IMR-90 (cell line): ENCODE measurements at regions not wholly inside any gene's neighbourhood (a gene's known extent, or its start where the extent isn't known, plus 50 kb on each side); places are given as distances from the start of the nearest gene placed in this dataset.

Experiments
- ATAC-seq: fragments of 200-7000 bp; cut with Tn5 transposase; 2 replicates; pipeline ENCODE4 v1.9.1; 2020; ENCODE audit warnings: low read depth, mild to moderate bottlenecking, moderate library complexity
- BruUV-seq: library from RNA; stranded (reverse); fragments of 400-500 nt; replicated peaks from 2 replicates; lab custom pipeline; 2021; lab: Mats Ljungman, UMichigan
- CTCF ChIA-PET: fragments of 300-600 bp; formaldehyde crosslinking; extraction: SDS; loops from one replicate; lab custom pipeline; 2021; ENCODE audit warnings: antibody characterized with exemption; lab: Yijun Ruan, JAX
- POLR2A ChIA-PET: fragments of 300-600 bp; sonication (Branson Sonifier 250); formaldehyde crosslinking; loops from one replicate; lab custom pipeline; 2022; ENCODE audit warnings: antibody characterized with exemption; ENCODE audit not compliant: unreplicated experiment; lab: Charles Lee
- DNase-seq: peaks from one replicate; pipeline ENCODE4 v3.0.0; 2013
- H2AFZ ChIP-seq: replicated peaks from 2 replicates; pipeline ENCODE3; 2013; ENCODE audit warnings: low read length, mild to moderate bottlenecking; ENCODE audit not compliant: poor library complexity
- H2AK5ac ChIP-seq: 2 replicates; pipeline ENCODE4 v1.6.1; 2013; ENCODE audit warnings: low read depth, low read length, inconsistent platforms
- H2AK9ac ChIP-seq: replicated peaks from 2 replicates; pipeline ENCODE3; 2013; ENCODE audit warnings: mild to moderate bottlenecking, low read depth, low read length, moderate library complexity; ENCODE audit not compliant: poor library complexity
- H2BK120ac ChIP-seq: 2 replicates; pipeline ENCODE4 v1.6.1; 2013; ENCODE audit warnings: low read depth, low read length, inconsistent platforms
- H2BK15ac ChIP-seq: 3 replicates; pipeline ENCODE4 v1.6.1; 2013; ENCODE audit warnings: low read depth, low read length, inconsistent platforms
- H2BK20ac ChIP-seq: 2 replicates; pipeline ENCODE4 v1.6.1; 2013; ENCODE audit warnings: low read depth, mild to moderate bottlenecking, inconsistent platforms, low read length, moderate library complexity
- H2BK5ac ChIP-seq: 2 replicates; pipeline ENCODE4 v1.6.1; 2013; ENCODE audit warnings: mild to moderate bottlenecking, low read depth, low read length, inconsistent platforms; ENCODE audit not compliant: poor library complexity, severe bottlenecking
- H3K14ac ChIP-seq: replicated peaks from 2 replicates; pipeline ENCODE4 v1.6.1; 2013; ENCODE audit warnings: low read depth, low read length, inconsistent platforms
- H3K18ac ChIP-seq: 2 replicates; pipeline ENCODE4 v1.6.1; 2013; ENCODE audit warnings: low read depth, low read length, control low read depth
- H3K23ac ChIP-seq: 2 replicates; pipeline ENCODE4 v1.6.1; 2013; ENCODE audit warnings: low read depth, low read length, inconsistent platforms
- H3K27ac ChIP-seq: 2 replicates; pipeline ENCODE4 v1.5.1; 2013; ENCODE audit warnings: mild to moderate bottlenecking, control low read depth, low read length; ENCODE audit not compliant: insufficient read depth
- H3K27me3 ChIP-seq: 2 replicates; pipeline ENCODE4 v1.6.1; 2013; ENCODE audit warnings: low read length; ENCODE audit not compliant: control insufficient read depth, insufficient read depth
- H3K36me3 ChIP-seq: 2 replicates; pipeline ENCODE4 v1.6.1; 2013; ENCODE audit warnings: low read length, mixed read lengths; ENCODE audit not compliant: control insufficient read depth, insufficient read depth
- H3K4ac ChIP-seq: 2 replicates; pipeline ENCODE4 v1.6.1; 2013; ENCODE audit warnings: low read depth, low read length, inconsistent platforms
- H3K4me1 ChIP-seq: 2 replicates; pipeline ENCODE4 v1.6.1; 2013; ENCODE audit warnings: low read length, mixed read lengths; ENCODE audit not compliant: control insufficient read depth, insufficient read depth
- H3K4me2 ChIP-seq: 2 replicates; pipeline ENCODE4 v1.6.1; 2013; ENCODE audit warnings: low read depth, mild to moderate bottlenecking, control low read depth, low read length, moderate library complexity
- H3K4me3 ChIP-seq: 2 replicates; pipeline ENCODE4 v1.5.1; 2013; ENCODE audit warnings: low read depth, mild to moderate bottlenecking, control low read depth, low read length, moderate library complexity; ENCODE audit not compliant: insufficient read depth
- H3K56ac ChIP-seq: 2 replicates; pipeline ENCODE4 v1.6.1; 2013; ENCODE audit warnings: low read length, inconsistent platforms; ENCODE audit not compliant: insufficient read depth; ENCODE audit errors: extremely low read depth
- H3K79me1 ChIP-seq, 2 experiments: 2 replicates each; pipeline ENCODE4 v1.6.1; 2013; ENCODE audit warnings: low read length in 2 of 2, inconsistent platforms in 1 of 2, low read depth in 1 of 2
- H3K9ac ChIP-seq: 2 replicates; pipeline ENCODE4 v1.6.1; 2013; ENCODE audit warnings: low read depth, low read length, control low read depth
- H3K9me1 ChIP-seq: 2 replicates; pipeline ENCODE4 v1.6.1; 2013; ENCODE audit warnings: low read length, inconsistent platforms; ENCODE audit not compliant: insufficient read depth
- H3K9me3 ChIP-seq: 2 replicates; pipeline ENCODE4 v1.6.1; 2013; ENCODE audit warnings: low read length; ENCODE audit not compliant: control insufficient read depth, insufficient read depth
- H4K20me1 ChIP-seq: 2 replicates; pipeline ENCODE4 v1.6.1; 2013; ENCODE audit warnings: low read length, inconsistent platforms; ENCODE audit not compliant: insufficient read depth
- H4K5ac ChIP-seq: 2 replicates; pipeline ENCODE4 v1.6.1; 2013; ENCODE audit warnings: mild to moderate bottlenecking, low read depth, low read length, control low read depth
- H4K8ac ChIP-seq, 2 experiments: 2 replicates each; pipeline ENCODE4 v1.6.1; 2013; ENCODE audit warnings: low read depth in 2 of 2, low read length in 2 of 2, control low read depth in 1 of 2, inconsistent platforms in 1 of 2
- H4K91ac ChIP-seq: 2 replicates; pipeline ENCODE4 v1.6.1; 2013; ENCODE audit warnings: low read depth, low read length, inconsistent platforms; ENCODE audit not compliant: insufficient read depth
- CEBPB ChIP-seq: IDR thresholded peaks from 2 replicates; pipeline ENCODE4 v1.6.1; 2012; ENCODE audit warnings: low read depth, low read length, improper control_type of control experiment
- CHD1 ChIP-seq: IDR thresholded peaks from 2 replicates; pipeline ENCODE4 v1.6.1; 2012; ENCODE audit warnings: low read depth, low read length, improper control_type of control experiment
- CTCF ChIP-seq: conservative IDR thresholded peaks from 2 replicates; pipeline ENCODE4 v1.5.1; 2012; ENCODE audit warnings: mild to moderate bottlenecking, low read depth, low read length, improper control_type of control experiment
- FOS ChIP-seq: fragments of 150-350 bp; IDR thresholded peaks from 2 replicates; pipeline ENCODE4 v1.6.1; 2016; ENCODE audit warnings: low read depth, low read length
- MAZ ChIP-seq: IDR thresholded peaks from 2 replicates; pipeline ENCODE4 v1.6.1; 2012; ENCODE audit warnings: low read depth, mild to moderate bottlenecking, low read length, improper control_type of control experiment, moderate library complexity, borderline replicate concordance
- MXI1 ChIP-seq: IDR thresholded peaks from 2 replicates; pipeline ENCODE4 v1.6.1; 2012; ENCODE audit warnings: low read depth, mild to moderate bottlenecking, low read length, moderate library complexity, borderline replicate concordance
- POLR2A ChIP-seq: IDR thresholded peaks from 2 replicates; pipeline ENCODE4 v1.6.1; 2012; ENCODE audit warnings: mild to moderate bottlenecking, low read depth, low read length
- RAD21 ChIP-seq: IDR thresholded peaks from 2 replicates; pipeline ENCODE4 v1.6.1; 2012; ENCODE audit warnings: low read length, improper control_type of control experiment
- RCOR1 ChIP-seq: IDR thresholded peaks from 2 replicates; pipeline ENCODE4 v1.6.1; 2012; ENCODE audit warnings: mild to moderate bottlenecking, low read length, improper control_type of control experiment; ENCODE audit not compliant: insufficient replicate concordance
- RFX5 ChIP-seq: IDR thresholded peaks from 2 replicates; pipeline ENCODE4 v1.8.0; 2012; ENCODE audit warnings: low read depth, mild to moderate bottlenecking, low read length, moderate library complexity
- SMC3 ChIP-seq: fragments of 150-350 bp; IDR thresholded peaks from 2 replicates; pipeline ENCODE4 v1.6.1; 2016; ENCODE audit warnings: low read depth, mild to moderate bottlenecking, antibody characterized with exemption, low read length, moderate library complexity
- WGBS, 2 experiments: methylation state at CpG; one replicate each; pipeline versions ENCODE4 v1.1.5 to v1.1.7; 2013; ENCODE audit warnings: missing lambda C conversion rate in 2 of 2; ENCODE audit not compliant: insufficient read length in 1 of 2; ENCODE audit errors: extremely low coverage in 2 of 2; 5-methylcytosine and 5-hydroxymethylcytosine counted together
- dilution Hi-C: fragments of 300-500 bp; cut with HindIII; formaldehyde crosslinking; loops from one replicate; pipeline ENCODE4 v1.14.3; 2018; ENCODE audit warnings: low sequenced_read_pairs; ENCODE audit not compliant: unreplicated experiment
- in situ Hi-C: fragments of 300-500 bp; cut with MboI; formaldehyde crosslinking; loops from 3 replicates; pipeline ENCODE4 v1.14.3; 2019; ENCODE audit warnings: low sequenced_read_pairs, inconsistent platforms, mixed read lengths
- intact Hi-C: fragments of 100-400 bp; cut with micrococcal nuclease; formaldehyde crosslinking; loops from 2 replicates; pipeline ENCODE4 v1.10.0; 2022
- TF ChIP-seq, protein P1 (sequence below): fragments of 150-350 bp; IDR thresholded peaks from 2 replicates; pipeline ENCODE4 v1.6.1; 2017; ENCODE audit warnings: mild to moderate bottlenecking, antibody characterized with exemption, low read length, low read depth
- TF ChIP-seq, protein P2 (sequence below): fragments of 150-350 bp; IDR thresholded peaks from 2 replicates; pipeline ENCODE4 v1.6.1; 2016; ENCODE audit warnings: low read depth, mild to moderate bottlenecking, low read length, moderate library complexity, borderline replicate concordance

- no peak overlapping the region for H2AK5ac ChIP-seq
- no peak overlapping the region for H2BK15ac ChIP-seq
- no peak overlapping the region for H4K91ac ChIP-seq
- no peak overlapping the region for H3K23ac ChIP-seq
- H3K27me3 ChIP-seq: no peaks in the 10 kb centered on the region
- H4K8ac ChIP-seq: no peak overlapping the region
- no TSS peak for BruUV-seq
- H3K79me1 ChIP-seq: no peaks in the 10 kb centered on the region
- intact Hi-C loops: no loop called here
- no peak overlapping the region for H3K4me3 ChIP-seq
- DNase-seq: no peak
- ChIA-PET CTCF (no interaction called here), POLR2A (interaction anchor here (0.7 kb wide), 1 partner anchor 10 kb away, joined by 4 read pairs; no protein-coding TSS in a partner anchor)
- no peak overlapping the region for H3K56ac ChIP-seq
- dilution Hi-C loops: no loop called here
- H2AFZ ChIP-seq: no peak overlapping the region
- ATAC-seq: no peak
- no peaks in the 10 kb centered on the region for H3K9me3 ChIP-seq
- no peaks in the 10 kb centered on the region for H4K20me1 ChIP-seq
- H3K36me3 ChIP-seq: no peaks in the 10 kb centered on the region
- no peak overlapping the region for H3K4me2 ChIP-seq
- no peak overlapping the region for H3K9ac ChIP-seq
- no peak overlapping the region for H2BK20ac ChIP-seq
- no peak overlapping the region for H2AK9ac ChIP-seq
- no CpG with 5 or more reads among the region's 8 CpGs for WGBS, 2 experiments
- H3K9me1 ChIP-seq: no peaks in the 10 kb centered on the region
- in situ Hi-C loops: no loop called here
- H3K14ac ChIP-seq: no peak overlapping the region
- no peak overlapping the region for H3K4ac ChIP-seq
- no peak overlapping the region for H2BK120ac ChIP-seq
- no peak overlapping the region for H4K5ac ChIP-seq
- no peak overlapping the region for H3K27ac ChIP-seq
- H3K4me1 ChIP-seq: no peaks in the 10 kb centered on the region
- H3K18ac ChIP-seq: no peak overlapping the region
- no peak overlapping the region for H2BK5ac ChIP-seq
- no peak for TF ChIP-seq FOS
- TF ChIP-seq CHD1: no peak
- no peak for TF ChIP-seq CEBPB
- TF ChIP-seq RCOR1: no peak
- TF ChIP-seq POLR2A: no peak
- TF ChIP-seq MAZ: no peak
- TF ChIP-seq RAD21: no peak
- TF ChIP-seq CTCF: no peak
- TF ChIP-seq MXI1: no peak
- no peak for TF ChIP-seq RFX5
- TF ChIP-seq, protein P1, sequence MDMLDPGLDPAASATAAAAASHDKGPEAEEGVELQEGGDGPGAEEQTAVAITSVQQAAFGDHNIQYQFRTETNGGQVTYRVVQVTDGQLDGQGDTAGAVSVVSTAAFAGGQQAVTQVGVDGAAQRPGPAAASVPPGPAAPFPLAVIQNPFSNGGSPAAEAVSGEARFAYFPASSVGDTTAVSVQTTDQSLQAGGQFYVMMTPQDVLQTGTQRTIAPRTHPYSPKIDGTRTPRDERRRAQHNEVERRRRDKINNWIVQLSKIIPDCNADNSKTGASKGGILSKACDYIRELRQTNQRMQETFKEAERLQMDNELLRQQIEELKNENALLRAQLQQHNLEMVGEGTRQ: no peak
- TF ChIP-seq, protein P2, sequence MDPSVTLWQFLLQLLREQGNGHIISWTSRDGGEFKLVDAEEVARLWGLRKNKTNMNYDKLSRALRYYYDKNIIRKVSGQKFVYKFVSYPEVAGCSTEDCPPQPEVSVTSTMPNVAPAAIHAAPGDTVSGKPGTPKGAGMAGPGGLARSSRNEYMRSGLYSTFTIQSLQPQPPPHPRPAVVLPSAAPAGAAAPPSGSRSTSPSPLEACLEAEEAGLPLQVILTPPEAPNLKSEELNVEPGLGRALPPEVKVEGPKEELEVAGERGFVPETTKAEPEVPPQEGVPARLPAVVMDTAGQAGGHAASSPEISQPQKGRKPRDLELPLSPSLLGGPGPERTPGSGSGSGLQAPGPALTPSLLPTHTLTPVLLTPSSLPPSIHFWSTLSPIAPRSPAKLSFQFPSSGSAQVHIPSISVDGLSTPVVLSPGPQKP: no peak
- TF ChIP-seq SMC3: no peak
Measured at GRCh38 chr11:15568440-15568839, 453.7 kb downstream of the INSC start.
